Activated CD4-positive, alpha-beta T cell treated with anti-CD3 and anti-CD28 coated beads for 36 hours (primary cell): ENCODE measurements at regions not wholly inside any gene's neighbourhood (a gene's known extent, or its start where the extent isn't known, plus 50 kb on each side); places are given as distances from the start of the nearest gene placed in this dataset.

Experiments used
- ATAC-seq: fragments of 200-7000 bp; cut with Tn5 transposase; one replicate; pipeline ENCODE4 v1.10.0; 2021; ENCODE audit warnings: mild to moderate bottlenecking, moderate library complexity
- CTCF ChIA-PET: fragments of 350-600 bp; sonication (Branson Sonifier 250); formaldehyde crosslinking; loops from one replicate; lab custom pipeline; 2021; ENCODE audit warnings: antibody characterized with exemption; lab: Charles Lee
- POLR2A ChIA-PET: fragments of 350-600 bp; sonication (Branson Sonifier 250); formaldehyde crosslinking; loops from one replicate; lab custom pipeline; 2021; ENCODE audit warnings: antibody characterized with exemption, inconsistent platforms; lab: Charles Lee
- DNase-seq: peaks from one replicate; pipeline ENCODE4 v3.0.0-alpha.2; 2020
- H3K27ac Mint-ChIP-seq: one replicate; pipeline ENCODE4 v1.8.0; 2021; ENCODE audit warnings: mixed read lengths
- H3K27me3 Mint-ChIP-seq: one replicate; pipeline ENCODE4 v1.8.0; 2021; ENCODE audit warnings: mixed read lengths
- H3K36me3 Mint-ChIP-seq: one replicate; pipeline ENCODE4 v1.8.0; 2021; ENCODE audit warnings: low read depth, mixed read lengths
- H3K4me1 Mint-ChIP-seq: one replicate; pipeline ENCODE4 v1.8.0; 2021; ENCODE audit warnings: mixed read lengths
- H3K4me3 Mint-ChIP-seq: one replicate; pipeline ENCODE4 v1.8.0; 2021; ENCODE audit warnings: mild to moderate bottlenecking, moderate library complexity, mixed read lengths
- H3K9me3 Mint-ChIP-seq: one replicate; pipeline ENCODE4 v1.8.0; 2021; ENCODE audit warnings: low read depth, mixed read lengths
- intact Hi-C, 2 experiments: fragments of 100-400 bp; cut with DNase I in 1 of 2; cut with micrococcal nuclease in 1 of 2; formaldehyde crosslinking; loops; one replicate each; pipeline versions ENCODE4 v1.14.2 to v1.15.1; 2022 to 2024; cut with DNase I, micrococcal nuclease

DNA sequence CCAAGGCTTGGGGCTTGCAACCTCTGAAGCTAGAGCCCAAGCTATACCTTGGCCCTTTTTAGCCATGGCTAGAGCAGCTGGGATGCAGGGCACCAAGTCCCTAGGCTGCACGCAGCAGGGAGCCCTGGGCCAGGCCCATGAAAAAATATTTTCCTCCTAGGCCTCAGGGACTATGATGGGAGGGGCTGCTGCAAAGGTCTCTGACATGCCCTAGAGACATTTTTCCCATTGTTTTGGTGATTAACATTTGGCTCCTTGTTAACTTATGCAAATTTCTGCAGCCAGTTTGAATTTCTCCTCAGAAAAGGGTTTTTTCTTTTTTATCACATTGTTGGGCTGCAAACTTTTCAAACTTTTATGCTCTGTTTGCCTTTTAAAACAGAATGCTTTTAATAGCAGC lies 56.9 kb upstream of the LHCGR start:
- H3K27me3 Mint-ChIP-seq: peaks cover 3% of the 10 kb centered on the region
- ATAC-seq: no peak
- no peaks in the 10 kb centered on the region for H3K9me3 Mint-ChIP-seq
- H3K4me3 Mint-ChIP-seq: no peak overlapping the region
- H3K36me3 Mint-ChIP-seq: no peaks in the 10 kb centered on the region
- H3K4me1 Mint-ChIP-seq: no peaks in the 10 kb centered on the region
- H3K27ac Mint-ChIP-seq: no peak overlapping the region
- POLR2A ChIA-PET: no interaction called here
- intact Hi-C loops: no loop called here
- CTCF ChIA-PET: no interaction called here
- no peak for DNase-seq

- Mint-ChIP-seq H3K4me1 (no peaks in the 10 kb centered on the region), H3K27me3 (peaks cover 5% of the 10 kb centered on the region), H3K36me3 (no peaks in the 10 kb centered on the region), H3K9me3 (no peaks in the 10 kb centered on the region), H3K27ac (no peak overlapping the region), H3K4me3 (no peak overlapping the region)
- ATAC-seq (no peak), DNase-seq (no peak)
- ChIA-PET CTCF (no interaction called here), POLR2A (no interaction called here)
- intact Hi-C loops: no loop called here
These were observed 52.8 kb upstream of the LHCGR start for GRCh38 chr2:48808311-48808710.
